KMS-11 (cell line): ENCODE measurements at regions not wholly inside any gene's neighbourhood (a gene's known extent, or its start where the extent isn't known, plus 50 kb on each side); places are given as distances from the start of the nearest gene placed in this dataset.

Experiments
- H2AFZ ChIP-seq: fragments of 200-600 bp; sonication (generic); 2 replicates; pipeline ENCODE4 v1.6.1; 2016; ENCODE audit warnings: antibody characterized with exemption, mixed run types, low read depth
- H3K27ac ChIP-seq: fragments of 200-600 bp; sonication (generic); 2 replicates; pipeline ENCODE4 v1.6.1; 2016; ENCODE audit warnings: mild to moderate bottlenecking, mixed run types
- H3K27me3 ChIP-seq: fragments of 200-600 bp; sonication (generic); 2 replicates; pipeline ENCODE4 v1.6.1; 2017; ENCODE audit warnings: mild to moderate bottlenecking, low read depth, mixed run types, moderate library complexity; ENCODE audit not compliant: insufficient read depth
- H3K36me3 ChIP-seq: fragments of 200-600 bp; sonication (generic); 2 replicates; pipeline ENCODE4 v1.6.1; 2017; ENCODE audit warnings: mild to moderate bottlenecking, mixed run types; ENCODE audit not compliant: insufficient read depth
- H3K4me1 ChIP-seq: fragments of 200-600 bp; sonication (generic); 2 replicates; pipeline ENCODE4 v1.6.1; 2016; ENCODE audit warnings: mild to moderate bottlenecking, low read depth, mixed run types; ENCODE audit not compliant: poor library complexity, severe bottlenecking
- H3K4me2 ChIP-seq: fragments of 200-600 bp; sonication (generic); 2 replicates; pipeline ENCODE4 v1.7.0; 2016; ENCODE audit warnings: mild to moderate bottlenecking, mixed run types
- H3K4me3 ChIP-seq: fragments of 200-600 bp; sonication (generic); IDR thresholded peaks from 2 replicates; pipeline ENCODE4 v1.6.1; 2017; ENCODE audit warnings: low read depth, low read length, mixed read lengths; ENCODE audit not compliant: insufficient read depth
- H3K79me2 ChIP-seq: fragments of 200-600 bp; sonication (generic); 2 replicates; pipeline ENCODE4 v1.6.1; 2016; ENCODE audit warnings: low read depth, mixed run types; ENCODE audit not compliant: insufficient read depth
- H3K9ac ChIP-seq: fragments of 200-600 bp; sonication (generic); 2 replicates; pipeline ENCODE4 v1.6.1; 2016; ENCODE audit warnings: mild to moderate bottlenecking, mixed run types
- H4K20me1 ChIP-seq: fragments of 200-600 bp; sonication (generic); 2 replicates; pipeline ENCODE4 v1.6.1; 2016; ENCODE audit warnings: mild to moderate bottlenecking, mixed run types; ENCODE audit not compliant: insufficient read depth
- CTCF ChIP-seq: fragments of 200-600 bp; sonication (generic); conservative IDR thresholded peaks from 2 replicates; pipeline ENCODE4 v1.6.1; 2017; ENCODE audit warnings: low read depth, mild to moderate bottlenecking, antibody characterized with exemption, low read length, moderate library complexity, mixed read lengths

- no peaks in the 10 kb centered on the region for H3K27me3 ChIP-seq
- no peak overlapping the region for H2AFZ ChIP-seq
- TF ChIP-seq CTCF = no peak
- no peaks in the 10 kb centered on the region for H3K36me3 ChIP-seq
- H3K4me1 ChIP-seq = no peaks in the 10 kb centered on the region
- no peak overlapping the region for H3K4me3 ChIP-seq
- no peaks in the 10 kb centered on the region for H4K20me1 ChIP-seq
- no peak overlapping the region for H3K4me2 ChIP-seq
- no peak overlapping the region for H3K9ac ChIP-seq
- H3K79me2 ChIP-seq = no peaks in the 10 kb centered on the region
- no peak overlapping the region for H3K27ac ChIP-seq
Observed at GRCh38 chr4:136156947-136157346, 1375.3 kb downstream of the PCDH18 start.

GRCh38 chr4:136150046-136150445 is 1382.2 kb downstream of the PCDH18 start:
- H2AFZ ChIP-seq = no peak overlapping the region
- TF ChIP-seq CTCF = no peak
- H3K36me3 ChIP-seq = no peaks in the 10 kb centered on the region
- H3K4me2 ChIP-seq = no peak overlapping the region
- no peaks in the 10 kb centered on the region for H3K27me3 ChIP-seq
- no peak overlapping the region for H3K27ac ChIP-seq
- H3K4me3 ChIP-seq = no peak overlapping the region
- no peak overlapping the region for H3K9ac ChIP-seq
- no peaks in the 10 kb centered on the region for H3K79me2 ChIP-seq
- H4K20me1 ChIP-seq = no peaks in the 10 kb centered on the region
- no peaks in the 10 kb centered on the region for H3K4me1 ChIP-seq

GRCh38 chr4:136136601-136137000 is 1395.7 kb downstream of the PCDH18 start:
- no peaks in the 10 kb centered on the region for H3K4me1 ChIP-seq
- H3K27ac ChIP-seq = no peak overlapping the region
- H3K27me3 ChIP-seq = no peaks in the 10 kb centered on the region
- H3K9ac ChIP-seq = no peak overlapping the region
- no peak overlapping the region for H3K4me3 ChIP-seq
- H3K36me3 ChIP-seq = no peaks in the 10 kb centered on the region
- no peak for TF ChIP-seq CTCF
- no peak overlapping the region for H3K4me2 ChIP-seq
- no peak overlapping the region for H2AFZ ChIP-seq
- no peaks in the 10 kb centered on the region for H4K20me1 ChIP-seq
- H3K79me2 ChIP-seq = no peaks in the 10 kb centered on the region

GRCh38 chr4:136124251-136124745 is 1408.0 kb downstream of the PCDH18 start:
- Histone ChIP-seq H2AFZ (no peak overlapping the region), H3K36me3 (no peaks in the 10 kb centered on the region), H3K27me3 (no peaks in the 10 kb centered on the region), H4K20me1 (no peaks in the 10 kb centered on the region; the same call in 1 of the 2 replicates), H3K79me2 (no peaks in the 10 kb centered on the region), H3K4me2 (no peak overlapping the region), H3K27ac (no peak overlapping the region), H3K9ac (no peak overlapping the region), H3K4me3 (no peak overlapping the region), H3K4me1 (no peaks in the 10 kb centered on the region)
- no peak for TF ChIP-seq CTCF

- Histone ChIP-seq H3K4me3 (no peak overlapping the region), H3K9ac (no peak overlapping the region), H3K4me2 (no peak overlapping the region), H3K4me1 (no peaks in the 10 kb centered on the region), H3K27me3 (no peaks in the 10 kb centered on the region), H3K79me2 (no peaks in the 10 kb centered on the region), H2AFZ (no peak overlapping the region), H4K20me1 (no peaks in the 10 kb centered on the region; the same call in 1 of the 2 replicates), H3K27ac (no peak overlapping the region), H3K36me3 (no peaks in the 10 kb centered on the region)
- TF ChIP-seq CTCF = no peak
Observed at GRCh38 chr4:136121426-136121825, 1410.9 kb downstream of the PCDH18 start.
